Uterus (tissue), 3 donors: ENCODE measurements at regions not wholly inside any gene's neighbourhood (a gene's known extent, or its start where the extent isn't known, plus 50 kb on each side); places are given as distances from the start of the nearest gene placed in this dataset.

Experiments
- DNase-seq, 2 donors: peaks; one replicate each; pipeline ENCODE4 v3.0.0-alpha.2; 2019 to 2020
- H3K27ac ChIP-seq, 2 donors: fragments of 200-600 bp; sonication (generic); 1 replicate in 1 of 2; 2 replicates in 1 of 2; pipeline ENCODE4 v1.5.1; 2016 to 2018
- H3K27me3 ChIP-seq, 2 donors: fragments of 200-600 bp; sonication (generic); one replicate each; pipeline ENCODE4 v1.5.1; 2018 to 2019; ENCODE audit warnings: control low read depth in 1 of 2
- H3K36me3 ChIP-seq, 2 donors: fragments of 200-600 bp; sonication (generic); one replicate each; pipeline ENCODE4 v1.5.1; 2019; ENCODE audit warnings: control low read depth in 1 of 2
- H3K4me1 ChIP-seq, 2 donors: fragments of 200-600 bp; sonication (generic); one replicate each; pipeline ENCODE4 v1.5.1; 2018 to 2019; ENCODE audit warnings: control low read depth in 1 of 2
- H3K4me3 ChIP-seq, 2 donors: fragments of 200-600 bp; sonication (generic); 1 replicate in 1 of 2; 2 replicates in 1 of 2; pipeline ENCODE4 v1.5.1; 2018 to 2019; ENCODE audit warnings: mild to moderate bottlenecking in 1 of 2
- H3K9me3 ChIP-seq, 2 donors: fragments of 200-600 bp; sonication (generic); one replicate each; pipeline ENCODE4 v1.5.1; 2019; ENCODE audit warnings: control low read depth in 1 of 2
- CTCF ChIP-seq, 4 experiments: fragments of 200-600 bp in 2 of 4; fragments of 450-650 bp in 2 of 4; sonication (generic) in 2 of 4; IDR thresholded peaks; one replicate each; pipeline ENCODE4 v1.5.1; 2016 to 2019; ENCODE audit warnings: antibody characterized with exemption in 4 of 4, mild to moderate bottlenecking in 2 of 4, moderate library complexity in 1 of 4
- POLR2A ChIP-seq, 2 donors: fragments of 450-650 bp; IDR thresholded peaks; one replicate each; pipeline ENCODE4 v1.6.1; 2016; ENCODE audit warnings: antibody characterized with exemption in 2 of 2, mild to moderate bottlenecking in 1 of 2, moderate library complexity in 1 of 2
- intact Hi-C: fragments of 100-400 bp; cut with DNase I; formaldehyde crosslinking; loops from one replicate; pipeline ENCODE4 v1.15.1; 2023; ENCODE audit warnings: low total_unique reads
- donor health status: DM: yes; HTN: yes; CAD: no.

DNA sequence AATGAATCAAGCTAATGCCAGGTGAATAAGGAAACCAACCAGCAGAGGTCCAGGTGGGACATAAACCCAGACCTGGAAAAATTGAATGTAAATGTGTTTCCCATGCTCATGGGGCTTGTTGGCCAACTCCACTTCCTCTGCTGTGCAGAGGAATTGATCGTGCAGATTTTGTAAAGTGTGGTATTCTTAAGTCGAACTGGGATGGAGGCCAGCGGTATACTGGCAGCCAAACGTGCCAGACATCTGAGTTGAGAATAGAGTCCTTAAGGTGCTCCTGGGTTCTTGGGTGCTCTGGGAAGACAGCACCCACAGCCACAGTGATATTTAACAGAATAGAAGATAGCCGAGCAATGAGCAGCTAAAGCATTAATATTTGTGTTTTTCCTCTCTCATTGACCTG, 146.5 kb upstream of the LGALSL start:
- intact Hi-C loops = no loop called here
- Histone ChIP-seq H3K9me3 (no peaks in the 10 kb centered on the region), H3K4me1 (no peaks in the 10 kb centered on the region), H3K27ac (no peak overlapping the region), H3K27me3 (no peaks in the 10 kb centered on the region), H3K4me3 (no peak overlapping the region), H3K36me3 (no peaks in the 10 kb centered on the region)
- no peak for DNase-seq
- TF ChIP-seq CTCF (IDR thresholded peaks at IDR 0.05) (no peak), POLR2A (IDR thresholded peaks at IDR 0.05) (no peak)

DNA sequence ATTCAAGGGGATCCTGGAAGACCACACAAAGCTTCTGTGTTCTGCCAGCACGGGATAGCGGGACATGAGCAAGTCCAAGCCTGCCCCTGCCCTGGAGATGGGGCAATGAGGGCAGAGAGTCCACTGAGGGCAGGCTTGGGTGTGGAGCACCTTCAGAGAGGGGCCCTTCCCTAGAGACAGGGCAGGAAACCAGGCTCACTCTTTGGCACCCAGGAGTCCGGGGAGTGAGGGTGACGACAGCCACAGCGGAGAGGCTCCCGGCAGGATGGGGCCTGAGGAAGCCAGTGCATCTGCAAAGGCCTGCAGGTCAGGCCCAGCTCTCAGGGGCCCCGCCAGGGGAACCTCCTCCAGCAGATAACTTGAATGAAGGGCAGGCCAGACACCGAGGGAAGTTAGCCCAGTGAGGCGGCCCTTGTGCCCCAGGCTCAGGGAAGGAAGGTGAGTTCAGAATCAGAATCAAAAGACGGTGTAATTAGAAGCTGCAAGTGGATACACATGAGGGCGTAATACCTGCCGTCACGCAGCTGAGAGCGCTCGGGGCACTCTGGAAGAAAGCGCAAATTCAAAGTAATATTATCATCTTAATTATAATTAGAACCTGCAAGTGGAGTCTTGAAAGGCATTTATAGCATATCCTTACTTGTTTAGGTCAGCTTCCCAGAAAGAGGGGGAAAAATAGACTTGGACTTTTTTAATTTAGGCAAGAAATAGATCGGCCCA, 142.6 kb upstream of the LGALSL start:
- DNase-seq = no peak
- H3K4me1 ChIP-seq = no peaks in the 10 kb centered on the region
- TF ChIP-seq CTCF (IDR thresholded peaks at IDR 0.05) (no peak), POLR2A (IDR thresholded peaks at IDR 0.05) (no peak)
- H3K4me3 ChIP-seq = no peak overlapping the region
- H3K27ac ChIP-seq = peak overlapping the region; percentile 64 to 69
- H3K36me3 ChIP-seq = no peaks in the 10 kb centered on the region
- intact Hi-C loops = no loop called here
- no peaks in the 10 kb centered on the region for H3K27me3 ChIP-seq
- no peaks in the 10 kb centered on the region for H3K9me3 ChIP-seq

DNA sequence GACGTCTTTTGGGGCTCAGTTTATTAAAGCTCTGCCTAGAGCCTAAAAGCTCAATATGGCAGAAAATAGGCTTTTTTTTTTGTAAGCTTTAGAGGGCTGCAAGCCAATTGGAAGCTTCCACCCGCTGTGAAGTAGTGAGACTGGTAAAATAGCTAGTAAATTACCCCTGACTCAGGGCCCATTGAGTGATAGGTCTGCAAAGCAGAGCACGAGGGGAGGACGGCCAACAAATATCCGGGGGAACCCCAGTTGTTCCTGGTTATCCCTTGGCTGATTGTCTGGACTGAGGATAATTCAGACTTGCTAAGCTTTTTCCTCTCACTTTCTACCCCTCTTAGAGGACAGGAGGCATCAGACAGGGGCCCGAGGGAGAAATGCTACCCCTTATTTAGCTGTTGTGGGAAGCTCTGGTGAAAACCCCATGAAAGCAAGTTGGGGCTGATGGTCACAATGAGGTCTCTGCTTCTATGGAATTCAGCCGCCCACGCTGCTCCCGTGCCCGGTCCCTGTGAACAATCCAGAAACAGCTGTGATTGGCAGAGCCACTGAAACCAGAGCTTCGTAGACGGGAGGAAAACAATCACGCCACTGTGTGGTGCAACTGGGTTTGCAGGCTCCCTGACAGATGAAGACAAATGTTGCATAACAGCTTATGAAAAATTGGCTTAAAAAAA, 141.9 kb upstream of the LGALSL start:
- no peaks in the 10 kb centered on the region for H3K36me3 ChIP-seq
- peak overlapping the region; percentile 64 to 69 for H3K27ac ChIP-seq
- DNase-seq = peak; percentile 69 to 71
- no peaks in the 10 kb centered on the region for H3K4me1 ChIP-seq
- no peaks in the 10 kb centered on the region for H3K9me3 ChIP-seq
- peak; percentile 48 to 67 (median 60) for TF ChIP-seq CTCF (IDR thresholded peaks at IDR 0.05)
- TF ChIP-seq POLR2A (IDR thresholded peaks at IDR 0.05) = no peak
- intact Hi-C loops = no loop called here
- no peak overlapping the region for H3K4me3 ChIP-seq
- no peaks in the 10 kb centered on the region for H3K27me3 ChIP-seq

DNA sequence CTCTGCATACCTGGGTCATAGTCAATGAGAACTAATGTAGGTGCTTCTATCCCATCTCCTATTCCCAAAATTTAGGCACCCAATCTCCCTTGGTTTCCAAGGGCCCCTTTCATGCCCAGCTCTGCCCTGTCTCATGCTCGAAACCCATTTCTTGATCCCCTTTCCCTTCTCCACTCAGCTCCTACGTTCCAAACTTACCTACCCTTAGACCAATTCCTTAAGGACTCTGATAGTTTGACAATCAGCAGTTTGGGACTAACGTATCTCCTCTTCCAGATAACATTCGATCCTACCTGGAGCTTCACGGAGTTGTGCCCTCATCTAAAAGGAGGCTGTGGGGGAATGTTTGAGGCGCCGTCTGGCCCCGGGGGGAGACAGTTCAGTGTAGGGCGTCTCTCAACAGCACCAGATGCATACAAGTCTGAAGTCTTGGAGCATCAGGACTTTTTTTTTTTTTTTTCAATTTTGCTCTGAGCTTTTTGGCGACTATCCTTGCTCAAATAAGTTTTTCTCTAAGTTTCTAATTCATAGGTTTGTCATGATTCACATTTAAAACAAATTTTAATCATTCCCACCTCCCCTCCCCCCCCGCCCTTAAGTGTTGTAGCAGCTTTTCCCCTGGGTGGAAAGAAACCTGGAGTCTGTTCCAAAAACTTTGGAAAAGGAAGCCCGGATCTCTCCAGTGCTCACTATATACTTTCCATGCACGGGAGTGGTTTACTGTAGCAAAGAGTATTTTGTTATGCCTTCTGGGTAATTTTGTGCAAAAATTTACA, 141.2 kb upstream of the LGALSL start:
- Histone ChIP-seq H3K36me3 (no peaks in the 10 kb centered on the region), H3K27me3 (no peaks in the 10 kb centered on the region), H3K9me3 (no peaks in the 10 kb centered on the region), H3K4me3 (no peak overlapping the region), H3K4me1 (no peaks in the 10 kb centered on the region), H3K27ac (peak overlapping the region; percentile 64 to 69)
- TF ChIP-seq POLR2A (IDR thresholded peaks at IDR 0.05) (no peak), CTCF (IDR thresholded peaks at IDR 0.05) (no peak)
- intact Hi-C loops = no loop called here
- no peak for DNase-seq

GRCh38 chr2:64313398-64313723, 140.6 kb upstream of the LGALSL start:
- intact Hi-C loops = no loop called here
- H3K4me3 ChIP-seq = no peak overlapping the region
- no peaks in the 10 kb centered on the region for H3K9me3 ChIP-seq
- no peaks in the 10 kb centered on the region for H3K36me3 ChIP-seq
- H3K27me3 ChIP-seq = no peaks in the 10 kb centered on the region
- H3K4me1 ChIP-seq = no peaks in the 10 kb centered on the region
- TF ChIP-seq POLR2A (IDR thresholded peaks at IDR 0.05) (no peak), CTCF (IDR thresholded peaks at IDR 0.05) (no peak)
- no peak for DNase-seq
- H3K27ac ChIP-seq = peak overlapping the region in 1 of 2 donors; percentile 69
